HepG2 (cell line): ENCODE measurements at regions not wholly inside any gene's neighbourhood (a gene's known extent, or its start where the extent isn't known, plus 50 kb on each side); places are given as distances from the start of the nearest gene placed in this dataset.

Source experiments
- ATAC-seq: fragments of 200-7000 bp; cut with Tn5 transposase; 3 replicates; pipeline ENCODE4 v1.9.1; 2020; ENCODE audit warnings: mild to moderate bottlenecking, moderate library complexity
- BruUV-seq: library from RNA; stranded (reverse); fragments of 400-500 nt; replicated peaks from 2 replicates; lab custom pipeline; 2021; lab: Mats Ljungman, UMichigan
- CTCF ChIA-PET: fragments of 300-600 bp; formaldehyde crosslinking; extraction: SDS; loops from one replicate; lab custom pipeline; 2021; ENCODE audit warnings: low total read pairs, inconsistent platforms, low intra/inter-chr PET ratio; lab: Yijun Ruan, JAX
- POLR2A ChIA-PET: fragments of 350-600 bp; sonication (Branson Sonifier 250); formaldehyde crosslinking; loops from one replicate; lab custom pipeline; 2020; ENCODE audit warnings: antibody characterized with exemption, inconsistent platforms; lab: Yijun Ruan, JAX
- DNase-seq: peaks from one replicate; pipeline ENCODE4 v3.0.0-alpha.2; 2015; ENCODE audit warnings: low spot score
- FAIRE-seq: peaks from 3 replicates; lab custom pipeline; 2011; peaks lifted over from hg19 to GRCh38; lab: Jason Lieb, UNC
- H2AFZ ChIP-seq: one replicate; pipeline ENCODE4 v1.6.1; 2011; ENCODE audit warnings: low read length, inconsistent platforms
- H3K27ac ChIP-seq: fragments of 300-600 bp; 3 replicates; pipeline ENCODE4 v1.8.0; 2011; ENCODE audit warnings: mixed run types, mild to moderate bottlenecking, mixed read lengths, low read length, inconsistent platforms; ENCODE audit not compliant: insufficient read depth; ENCODE audit errors: extremely low read length
- H3K27me3 ChIP-seq, 2 experiments: fragments of 200-600 bp in 1 of 2; 2 replicates in 1 of 2; 3 replicates in 1 of 2; pipeline versions ENCODE4 v1.6.0 to v1.8.0; 2011; ENCODE audit warnings: low read length in 2 of 2, mild to moderate bottlenecking in 2 of 2, moderate library complexity in 2 of 2, inconsistent platforms in 1 of 2; ENCODE audit not compliant: insufficient read depth in 2 of 2, control insufficient read depth in 1 of 2
- H3K36me3 ChIP-seq, 2 experiments: fragments of 200-600 bp in 1 of 2; replicated peaks in 1 of 2; 2 replicates in 1 of 2; 3 replicates in 1 of 2; pipeline versions ENCODE4 v1.5.1 to v1.8.0; 2011; ENCODE audit warnings: low read length in 2 of 2, inconsistent platforms in 1 of 2; ENCODE audit not compliant: insufficient read depth in 2 of 2, control insufficient read depth in 1 of 2
- H3K4me1 ChIP-seq: 2 replicates; pipeline ENCODE4 v1.5.1; 2012; ENCODE audit warnings: low read length, inconsistent platforms; ENCODE audit not compliant: insufficient read depth
- H3K4me2 ChIP-seq: 2 replicates; pipeline ENCODE4 v1.6.0; 2011; ENCODE audit warnings: low read depth, low read length, inconsistent platforms
- H3K4me3 ChIP-seq, 3 experiments: fragments of 200-600 bp in 1 of 3; sonication (generic), shearing (Covaris generic) in 1 of 3; replicated peaks in 1 of 3; 2 replicates each; pipeline ENCODE4 v1.5.1; 2011 to 2016; ENCODE audit warnings: low read length in 3 of 3, inconsistent platforms in 2 of 3, low read depth in 2 of 3, mild to moderate bottlenecking in 2 of 3, control low read depth in 1 of 3, mixed read lengths in 1 of 3; ENCODE audit not compliant: insufficient read depth in 1 of 3
- H3K79me2 ChIP-seq: one replicate; pipeline ENCODE4 v1.6.1; 2011; ENCODE audit warnings: low read length, inconsistent platforms; ENCODE audit not compliant: insufficient read depth
- H3K9ac ChIP-seq: 2 replicates; pipeline ENCODE4 v1.6.0; 2011; ENCODE audit warnings: mild to moderate bottlenecking, low read depth, low read length, inconsistent platforms; ENCODE audit not compliant: insufficient read depth
- H3K9me3 ChIP-seq: 2 replicates; pipeline ENCODE4 v1.5.1; 2012; ENCODE audit warnings: mild to moderate bottlenecking, low read length
- H4K20me1 ChIP-seq: 2 replicates; pipeline ENCODE4 v1.6.0; 2011; ENCODE audit warnings: inconsistent platforms, mild to moderate bottlenecking, low read length, moderate library complexity; ENCODE audit not compliant: insufficient read depth
- ARNT ChIP-seq: fragments of 450-650 bp; IDR thresholded peaks from 2 replicates; pipeline ENCODE4 v1.6.1; 2017
- BHLHE40 ChIP-seq: IDR thresholded peaks from 2 replicates; pipeline ENCODE4 v1.6.1; 2011; ENCODE audit warnings: low read length, improper control_type of control experiment
- ETV6 ChIP-seq: sonication (generic); formaldehyde crosslinking; conservative IDR thresholded peaks from 2 replicates; pipeline ENCODE4 v1.4.0; 2020; ENCODE audit warnings: missing genetic modification reagents
- MTF2 ChIP-seq: sonication (generic); formaldehyde crosslinking; IDR thresholded peaks from 2 replicates; pipeline ENCODE4 v1.5.0; 2020; ENCODE audit warnings: missing genetic modification reagents, borderline replicate concordance
- RARA ChIP-seq: IDR thresholded peaks from 2 replicates; pipeline ENCODE4 v1.6.1; 2016; ENCODE audit warnings: missing genetic modification reagents, missing compliant biosample characterization
- RNF219 ChIP-seq: sonication (generic); formaldehyde crosslinking; IDR thresholded peaks from 2 replicates; pipeline ENCODE4 v1.5.0; 2020; ENCODE audit warnings: mild to moderate bottlenecking, missing genetic modification reagents
- SIX4 ChIP-seq: sonication (generic); formaldehyde crosslinking; IDR thresholded peaks from 2 replicates; pipeline ENCODE4 v1.4.0; 2020; ENCODE audit warnings: missing genetic modification reagents
- SOX6 ChIP-seq, 2 experiments: fragments of 450-650 bp in 1 of 2; sonication (generic) in 1 of 2; formaldehyde crosslinking in 1 of 2; IDR thresholded peaks; 2 replicates each; pipeline versions ENCODE4 v1.4.0 to v1.6.1; 2017 to 2020; ENCODE audit warnings: antibody characterized with exemption in 1 of 2, mild to moderate bottlenecking in 1 of 2, missing genetic modification reagents in 1 of 2
- SRF ChIP-seq: IDR thresholded peaks from 2 replicates; pipeline ENCODE4 v1.6.1; 2011; ENCODE audit warnings: mild to moderate bottlenecking, low read depth, low read length, moderate library complexity
- TBX2 ChIP-seq: sonication (generic); formaldehyde crosslinking; IDR thresholded peaks from 2 replicates; pipeline ENCODE4 v1.5.0; 2020; ENCODE audit warnings: missing genetic modification reagents, mild to moderate bottlenecking, borderline replicate concordance
- YEATS4 ChIP-seq: sonication (generic); formaldehyde crosslinking; IDR thresholded peaks from 2 replicates; pipeline ENCODE4 v1.4.0; 2020; ENCODE audit warnings: missing genetic modification reagents, borderline replicate concordance
- ZFP36L2 ChIP-seq: sonication (generic); formaldehyde crosslinking; IDR thresholded peaks from 2 replicates; pipeline ENCODE4 v1.4.0; 2020; ENCODE audit warnings: missing genetic modification reagents
- ZNF362 ChIP-seq: sonication (generic); formaldehyde crosslinking; IDR thresholded peaks from 2 replicates; pipeline ENCODE4 v1.4.0; 2020; ENCODE audit warnings: missing genetic modification reagents, mild to moderate bottlenecking, borderline replicate concordance
- ZNF367 ChIP-seq: sonication (generic); formaldehyde crosslinking; IDR thresholded peaks from 2 replicates; pipeline ENCODE4 v1.4.0; 2020; ENCODE audit warnings: missing genetic modification reagents, borderline replicate concordance
- ZNF510 ChIP-seq: sonication (generic); formaldehyde crosslinking; IDR thresholded peaks from 2 replicates; pipeline ENCODE4 v1.4.0; 2020; ENCODE audit warnings: low read depth, mild to moderate bottlenecking, missing genetic modification reagents
- ZNF530 ChIP-seq: sonication (generic); formaldehyde crosslinking; IDR thresholded peaks from 2 replicates; pipeline ENCODE4 v1.5.0; 2020; ENCODE audit warnings: low read depth, mild to moderate bottlenecking, missing genetic modification reagents
- ZNF557 ChIP-seq: sonication (generic); formaldehyde crosslinking; IDR thresholded peaks from 2 replicates; pipeline ENCODE4 v1.4.0; 2020; ENCODE audit warnings: missing genetic modification reagents
- WGBS: methylation state at CpG from one replicate; pipeline ENCODE4 v1.1.6; 2017; ENCODE audit warnings: low lambda C conversion rate; 5-methylcytosine and 5-hydroxymethylcytosine counted together
- in situ Hi-C: cut with HindIII; loops from 2 replicates; pipeline ENCODE4 v1.10.0; 2017; ENCODE audit warnings: low pct_unique_long_range_greater_than_20kb; ENCODE audit not compliant: extremely low pct_ligation_motif_present
- intact Hi-C: fragments of 100-400 bp; cut with micrococcal nuclease; formaldehyde crosslinking; loops from one replicate; pipeline ENCODE4 v1.10.0; 2022; ENCODE audit not compliant: unreplicated experiment
- TF ChIP-seq, protein P1 (sequence below): sonication (generic); formaldehyde crosslinking; IDR thresholded peaks from 2 replicates; pipeline ENCODE4 v1.4.0; 2020; ENCODE audit warnings: missing genetic modification reagents

- TF ChIP-seq RNF219 (CRISPR knock-in tag): 0 out of 2 replicates have a peak, but pooled peaks have one; percentile 29
- TF ChIP-seq, all 625 proteins: peak for 8
Observed at GRCh38 chr6:63451238-63451637, 121.0 kb upstream of the LOC128125822 start (continued).

DNA sequence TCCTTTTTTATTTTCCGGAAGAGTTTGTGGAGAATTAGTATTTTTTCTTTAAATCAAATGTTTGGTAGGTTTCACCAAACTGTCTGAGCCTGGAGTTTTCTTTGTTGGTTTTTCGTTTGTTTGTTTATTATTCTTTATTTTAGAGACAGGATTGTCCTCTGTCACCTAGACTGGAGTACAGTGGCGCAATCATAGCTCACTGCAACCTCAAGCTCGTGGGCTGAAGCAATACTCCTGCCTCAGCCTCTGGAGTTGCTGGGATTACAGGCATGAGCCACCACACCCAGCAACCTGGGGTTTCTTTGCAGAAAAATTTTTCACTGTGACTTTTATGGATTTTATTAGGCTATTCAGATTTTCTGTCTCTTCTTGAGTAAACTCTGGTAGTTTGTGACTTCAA, 120.2 kb upstream of the LOC128125822 start:
- Histone ChIP-seq H3K27ac (peak overlapping the region; percentile 79), H4K20me1 (no peaks in the 10 kb centered on the region), H2AFZ (no peak overlapping the region), H3K4me3 (peak overlapping the region in 1 of 3 experiments; percentile 5; a peak in 1 of 6 replicates), H3K9me3 (no peaks in the 10 kb centered on the region), H3K4me2 (peak overlapping the region; percentile 61), H3K79me2 (no peaks in the 10 kb centered on the region), H3K4me1 (peaks cover 90% of the 10 kb centered on the region), H3K36me3 (no peaks in the 10 kb centered on the region), H3K27me3 (no peaks in the 10 kb centered on the region), H3K9ac (peak overlapping the region; percentile 56)
- in situ Hi-C loops (no loop called here), intact Hi-C loops (loop anchor here (2.0 to 5.0 kb wide), 2 partner anchors 40 to 123 kb away; no protein-coding TSS in a partner anchor)
- 4% methylated on average over 4 of the region's 4 CpGs for WGBS
- CTCF ChIA-PET: no interaction called here
- peak; percentile 86 for FAIRE-seq
- POLR2A ChIA-PET: interaction anchor here (0.6 to 2.5 kb wide), 9 partner anchors 10 to 90 kb away, joined by 3 to 14 read pairs (median 3); no protein-coding TSS in a partner anchor
- DNase-seq: peak; percentile 93
- no TSS peak for BruUV-seq
- peak; percentile 99 for ATAC-seq
- peak; percentile 77; the same call in 1 of the 2 replicates for TF ChIP-seq SIX4 (CRISPR knock-in tag)
- peak; percentile 54; the same call in 1 of the 2 replicates for TF ChIP-seq BHLHE40
- TF ChIP-seq, protein P1, sequence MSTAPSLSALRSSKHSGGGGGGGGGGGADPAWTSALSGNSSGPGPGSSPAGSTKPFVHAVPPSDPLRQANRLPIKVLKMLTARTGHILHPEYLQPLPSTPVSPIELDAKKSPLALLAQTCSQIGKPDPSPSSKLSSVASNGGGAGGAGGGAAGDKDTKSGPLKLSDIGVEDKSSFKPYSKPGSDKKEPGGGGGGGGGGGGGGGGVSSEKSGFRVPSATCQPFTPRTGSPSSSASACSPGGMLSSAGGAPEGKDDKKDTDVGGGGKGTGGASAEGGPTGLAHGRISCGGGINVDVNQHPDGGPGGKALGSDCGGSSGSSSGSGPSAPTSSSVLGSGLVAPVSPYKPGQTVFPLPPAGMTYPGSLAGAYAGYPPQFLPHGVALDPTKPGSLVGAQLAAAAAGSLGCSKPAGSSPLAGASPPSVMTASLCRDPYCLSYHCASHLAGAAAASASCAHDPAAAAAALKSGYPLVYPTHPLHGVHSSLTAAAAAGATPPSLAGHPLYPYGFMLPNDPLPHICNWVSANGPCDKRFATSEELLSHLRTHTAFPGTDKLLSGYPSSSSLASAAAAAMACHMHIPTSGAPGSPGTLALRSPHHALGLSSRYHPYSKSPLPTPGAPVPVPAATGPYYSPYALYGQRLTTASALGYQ (CRISPR knock-in tag): peak; percentile 62; the same call in 1 of the 2 replicates
- no peak for TF ChIP-seq ZNF530 (CRISPR knock-in tag)
- no peak for TF ChIP-seq ZFP36L2
- no peak for TF ChIP-seq ZNF367 (CRISPR knock-in tag)
- TF ChIP-seq TBX2: peak; percentile 87
- no peak for TF ChIP-seq SOX6 (IDR thresholded peaks at IDR 0.05)
- peak; percentile 97 for TF ChIP-seq SOX6 (CRISPR knock-in tag; IDR thresholded peaks at IDR 0.05)
- peak; percentile 76; the same call in 1 of the 2 replicates for TF ChIP-seq ZNF362 (CRISPR knock-in tag)
- no peak for TF ChIP-seq ZNF510 (CRISPR knock-in tag)
- TF ChIP-seq MTF2 (CRISPR knock-in tag): no peak
- no peak for TF ChIP-seq SRF
- 0 out of 2 replicates have a peak, but pooled peaks have one; percentile 34 for TF ChIP-seq ZNF557 (CRISPR knock-in tag)
- no peak for TF ChIP-seq ARNT
- peak; percentile 82 for TF ChIP-seq RARA (CRISPR knock-in tag)
- peak; percentile 42; the same call in 1 of the 2 replicates for TF ChIP-seq YEATS4 (CRISPR knock-in tag)
- no peak for TF ChIP-seq ETV6 (CRISPR knock-in tag)
